NCI-H2081 treated with DMSO at 0.1 percent for 48 hours (cell line): ENCODE measurements at regions not wholly inside any gene's neighbourhood (a gene's known extent, or its start where the extent isn't known, plus 50 kb on each side); places are given as distances from the start of the nearest gene placed in this dataset.
"Not testable (repeated sequence)": the region's sequence is repeated elsewhere in the genome, so short reads cannot be mapped to it uniquely, and the experiment has no call there.

Source experiments
- DNase-seq: peaks from one replicate; lab custom pipeline; 2025; lab: John Stamatoyannopoulos, UW

GRCh38 chr2:195466427-195466826 lies 190.6 kb upstream of the SLC39A10 start:
- DNase-seq = no peak

- no peak for DNase-seq
These were observed 196.0 kb upstream of the SLC39A10 start for GRCh38 chr2:195461010-195461409.

- no peak for DNase-seq
These were observed 198.1 kb upstream of the SLC39A10 start for GRCh38 chr2:195458936-195459335.

- no peak for DNase-seq
These were observed 199.2 kb upstream of the SLC39A10 start for GRCh38 chr2:195457873-195458272.

- DNase-seq = no peak
These were observed 200.3 kb upstream of the SLC39A10 start for GRCh38 chr2:195456771-195457170.

- DNase-seq = no peak
These were observed 205.9 kb upstream of the SLC39A10 start for GRCh38 chr2:195451160-195451559.

- no peak for DNase-seq
These were observed 206.4 kb upstream of the SLC39A10 start for GRCh38 chr2:195450552-195451113.

GRCh38 chr2:195447323-195447975 lies 209.6 kb upstream of the SLC39A10 start:
- DNase-seq = no peak

GRCh38 chr2:195445639-195446038 lies 211.4 kb upstream of the SLC39A10 start:
- no peak for DNase-seq

- DNase-seq = no peak
These were observed 213.1 kb upstream of the SLC39A10 start for GRCh38 chr2:195443926-195444325.

GRCh38 chr2:195442458-195443175 lies 214.4 kb upstream of the SLC39A10 start:
- no peak for DNase-seq

- DNase-seq = no peak
These were observed 218.3 kb upstream of the SLC39A10 start for GRCh38 chr2:195438692-195439091.

GRCh38 chr2:195437521-195437920 lies 219.5 kb upstream of the SLC39A10 start:
- DNase-seq = no peak

- no peak for DNase-seq
These were observed 222.7 kb upstream of the SLC39A10 start for GRCh38 chr2:195434346-195434745.

- not testable (repeated sequence) for DNase-seq
These were observed 223.3 kb upstream of the SLC39A10 start for GRCh38 chr2:195433729-195434128.

GRCh38 chr2:195428673-195429072 lies 228.4 kb upstream of the SLC39A10 start:
- no peak for DNase-seq

GRCh38 chr2:195425328-195425727 lies 231.7 kb upstream of the SLC39A10 start:
- no peak for DNase-seq

GRCh38 chr2:195419033-195419432 lies 238.0 kb upstream of the SLC39A10 start:
- DNase-seq = no peak

GRCh38 chr2:195414537-195415100 lies 242.4 kb upstream of the SLC39A10 start:
- no peak for DNase-seq

- no peak for DNase-seq
These were observed 243.1 kb upstream of the SLC39A10 start for GRCh38 chr2:195413944-195414343.

GRCh38 chr2:195413422-195413821 lies 243.6 kb upstream of the SLC39A10 start:
- no peak for DNase-seq

GRCh38 chr2:195411219-195411687 lies 245.8 kb upstream of the SLC39A10 start:
- no peak for DNase-seq
